Omental fat pad (tissue), 3 donors: ENCODE measurements at regions not wholly inside any gene's neighbourhood (a gene's known extent, or its start where the extent isn't known, plus 50 kb on each side); places are given as distances from the start of the nearest gene placed in this dataset.

Experiments
- ATAC-seq: fragments of 150-250 bp; one replicate; pipeline ENCODE4 v1.9.1; 2016; ENCODE audit warnings: mild to moderate bottlenecking, moderate library complexity; ENCODE audit not compliant: low FRiP score
- DNase-seq: peaks from one replicate; pipeline ENCODE4 v3.0.0-alpha.2; 2019; ENCODE audit warnings: low spot score
- TF ChIP-seq, protein P1 (sequence below), 3 donors: fragments of 450-650 bp; IDR thresholded peaks; one replicate each; pipeline ENCODE4 v1.5.1; 2016 to 2017; ENCODE audit warnings: antibody characterized with exemption in 3 of 3, mild to moderate bottlenecking in 3 of 3, moderate library complexity in 2 of 3

GRCh38 chr11:93080146-93080759 lies 110.8 kb downstream of the MTNR1B start:
- DNase-seq (no peak), ATAC-seq (no peak)
- TF ChIP-seq, protein P1, sequence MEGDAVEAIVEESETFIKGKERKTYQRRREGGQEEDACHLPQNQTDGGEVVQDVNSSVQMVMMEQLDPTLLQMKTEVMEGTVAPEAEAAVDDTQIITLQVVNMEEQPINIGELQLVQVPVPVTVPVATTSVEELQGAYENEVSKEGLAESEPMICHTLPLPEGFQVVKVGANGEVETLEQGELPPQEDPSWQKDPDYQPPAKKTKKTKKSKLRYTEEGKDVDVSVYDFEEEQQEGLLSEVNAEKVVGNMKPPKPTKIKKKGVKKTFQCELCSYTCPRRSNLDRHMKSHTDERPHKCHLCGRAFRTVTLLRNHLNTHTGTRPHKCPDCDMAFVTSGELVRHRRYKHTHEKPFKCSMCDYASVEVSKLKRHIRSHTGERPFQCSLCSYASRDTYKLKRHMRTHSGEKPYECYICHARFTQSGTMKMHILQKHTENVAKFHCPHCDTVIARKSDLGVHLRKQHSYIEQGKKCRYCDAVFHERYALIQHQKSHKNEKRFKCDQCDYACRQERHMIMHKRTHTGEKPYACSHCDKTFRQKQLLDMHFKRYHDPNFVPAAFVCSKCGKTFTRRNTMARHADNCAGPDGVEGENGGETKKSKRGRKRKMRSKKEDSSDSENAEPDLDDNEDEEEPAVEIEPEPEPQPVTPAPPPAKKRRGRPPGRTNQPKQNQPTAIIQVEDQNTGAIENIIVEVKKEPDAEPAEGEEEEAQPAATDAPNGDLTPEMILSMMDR (IDR thresholded peaks at IDR 0.05): no peak

DNA sequence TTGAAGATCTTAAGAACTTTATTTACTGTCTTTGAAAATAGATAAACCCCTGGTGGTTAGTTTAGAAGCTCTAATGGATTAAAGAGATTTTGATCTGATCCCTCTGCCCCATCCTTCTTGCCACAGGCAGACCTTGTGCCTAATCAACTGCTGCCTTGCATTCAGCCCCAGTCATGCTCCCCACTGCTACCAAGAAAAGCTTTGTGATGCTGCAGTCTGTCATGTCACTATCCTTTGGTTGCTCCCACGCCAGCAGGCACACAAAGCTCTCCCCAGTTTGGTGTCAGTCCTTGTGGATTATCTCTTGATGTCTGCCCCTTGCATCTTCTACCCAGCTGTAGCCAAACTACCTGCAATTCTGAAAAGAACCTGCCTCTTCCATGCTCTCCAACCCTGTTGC lies 112.2 kb downstream of the MTNR1B start:
- TF ChIP-seq, protein P1 (IDR thresholded peaks at IDR 0.05): no peak
- ATAC-seq (no peak), DNase-seq (no peak)

GRCh38 chr11:93082900-93083299 lies 113.4 kb downstream of the MTNR1B start:
- ATAC-seq: no peak
- no peak for DNase-seq
- TF ChIP-seq, protein P1 (IDR thresholded peaks at IDR 0.05): no peak

GRCh38 chr11:93084727-93085505 lies 112.9 kb downstream of the SLC36A4 start:
- TF ChIP-seq, protein P1 (IDR thresholded peaks at IDR 0.05): no peak
- ATAC-seq (peak; percentile 59), DNase-seq (no peak)

DNA sequence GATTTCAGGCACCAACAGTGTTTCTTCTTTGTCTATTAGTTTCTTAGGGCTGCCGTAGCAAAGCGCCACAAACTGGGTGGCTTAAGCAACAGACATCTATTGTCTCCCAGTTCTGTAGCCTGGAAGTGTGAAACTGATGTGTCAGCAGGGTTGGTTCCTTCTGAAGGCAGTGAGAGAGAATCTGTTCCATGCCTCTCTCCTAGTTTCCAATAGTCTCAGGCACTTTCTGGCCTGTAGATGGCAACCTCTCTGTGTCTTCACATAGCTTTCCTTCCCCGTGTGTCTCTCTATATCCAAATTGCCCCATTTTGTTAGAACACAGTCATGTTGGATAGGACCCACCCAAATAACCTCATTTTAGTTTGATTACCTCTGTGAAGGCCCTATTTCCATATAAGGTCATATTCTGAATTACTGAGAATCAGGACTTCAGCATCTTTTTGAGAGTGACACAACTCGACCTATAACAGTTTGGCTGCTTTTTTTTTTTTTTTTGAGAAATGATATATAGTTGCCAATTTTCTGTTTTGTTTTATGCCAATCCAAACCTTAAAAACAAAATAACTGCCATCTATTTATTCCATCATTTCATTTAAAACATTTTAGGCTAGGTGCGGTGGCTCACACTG lies 108.2 kb downstream of the SLC36A4 start:
- TF ChIP-seq, protein P1 (IDR thresholded peaks at IDR 0.05): no peak
- DNase-seq: no peak
- no peak for ATAC-seq
